ENCODE measurements at regions not wholly inside any gene's neighbourhood (a gene's known extent, or its start where the extent isn't known, plus 50 kb on each side); places are given as distances from the start of the nearest gene placed in this dataset.

DNA sequence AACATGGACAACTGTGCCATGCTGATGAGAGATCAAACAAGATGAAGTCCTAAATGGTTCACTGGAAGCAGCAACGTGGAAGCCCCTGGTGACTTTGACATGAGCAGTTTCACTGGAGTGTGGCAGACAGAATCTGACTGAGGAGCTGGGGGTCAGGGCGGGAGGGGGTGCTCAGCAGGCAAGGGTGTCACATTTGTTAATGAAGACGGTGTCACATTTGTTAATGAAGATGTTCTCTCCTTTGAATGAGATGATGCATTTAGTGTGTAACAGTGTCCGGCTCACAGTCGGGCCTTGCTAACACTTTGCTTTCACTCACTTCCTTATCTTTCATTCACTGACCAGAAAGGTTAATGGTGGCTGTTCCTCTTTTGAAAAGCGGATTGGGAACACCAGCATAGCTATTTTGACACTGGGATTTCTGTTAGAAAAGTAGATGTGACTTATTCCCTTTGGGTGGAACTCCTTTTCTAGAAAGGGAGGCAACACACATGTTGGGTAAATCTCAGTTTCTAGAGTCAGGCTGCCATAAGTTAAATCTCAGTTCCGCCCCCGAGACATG, 693.7 kb downstream of the UQCRFS1 start:
- Mint-ChIP-seq H3K36me3 (ENCODE audit: low read depth) (no peaks in the 10 kb centered on the region), H3K27ac (no peak overlapping the region), H3K4me3 (no peak overlapping the region), H3K27me3 (no peaks in the 10 kb centered on the region), H3K4me1 (ENCODE audit: low read depth) (no peaks in the 10 kb centered on the region), H3K9me3 (no peaks in the 10 kb centered on the region)
- ChIA-PET CTCF (no interaction called here), POLR2A (no interaction called here)
- ATAC-seq (no peak), DNase-seq (no peak)
- TF ChIP-seq, protein P1, sequence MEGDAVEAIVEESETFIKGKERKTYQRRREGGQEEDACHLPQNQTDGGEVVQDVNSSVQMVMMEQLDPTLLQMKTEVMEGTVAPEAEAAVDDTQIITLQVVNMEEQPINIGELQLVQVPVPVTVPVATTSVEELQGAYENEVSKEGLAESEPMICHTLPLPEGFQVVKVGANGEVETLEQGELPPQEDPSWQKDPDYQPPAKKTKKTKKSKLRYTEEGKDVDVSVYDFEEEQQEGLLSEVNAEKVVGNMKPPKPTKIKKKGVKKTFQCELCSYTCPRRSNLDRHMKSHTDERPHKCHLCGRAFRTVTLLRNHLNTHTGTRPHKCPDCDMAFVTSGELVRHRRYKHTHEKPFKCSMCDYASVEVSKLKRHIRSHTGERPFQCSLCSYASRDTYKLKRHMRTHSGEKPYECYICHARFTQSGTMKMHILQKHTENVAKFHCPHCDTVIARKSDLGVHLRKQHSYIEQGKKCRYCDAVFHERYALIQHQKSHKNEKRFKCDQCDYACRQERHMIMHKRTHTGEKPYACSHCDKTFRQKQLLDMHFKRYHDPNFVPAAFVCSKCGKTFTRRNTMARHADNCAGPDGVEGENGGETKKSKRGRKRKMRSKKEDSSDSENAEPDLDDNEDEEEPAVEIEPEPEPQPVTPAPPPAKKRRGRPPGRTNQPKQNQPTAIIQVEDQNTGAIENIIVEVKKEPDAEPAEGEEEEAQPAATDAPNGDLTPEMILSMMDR (IDR thresholded peaks at IDR 0.05) = no peak
- intact Hi-C loops (cut with micrococcal nuclease) = no loop called here

DNA sequence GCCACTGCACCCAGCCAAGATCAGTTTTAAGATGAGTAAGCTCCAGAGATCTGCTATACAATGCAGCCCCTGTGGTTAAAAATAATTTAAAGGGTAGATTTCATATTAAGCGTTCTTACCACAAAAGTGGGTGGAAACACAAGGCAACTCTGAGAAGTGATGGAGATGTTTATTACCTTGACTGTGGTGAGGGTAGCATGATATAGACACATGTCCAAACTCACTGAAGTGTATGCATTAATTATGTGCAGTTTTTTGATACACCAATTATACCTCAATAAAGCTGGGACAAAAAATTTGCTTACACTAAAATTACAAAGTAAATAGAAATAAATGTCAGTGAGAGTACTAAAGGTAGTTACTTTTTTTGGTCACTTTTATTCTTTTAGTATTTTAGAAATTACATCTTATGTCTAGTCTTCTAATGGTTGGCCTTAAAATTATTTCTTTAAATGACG, 696.5 kb downstream of the UQCRFS1 start:
- CTCF ChIA-PET = no interaction called here
- H3K27me3 Mint-ChIP-seq = no peaks in the 10 kb centered on the region
- H3K27ac Mint-ChIP-seq = no peak overlapping the region
- TF ChIP-seq, protein P1 (IDR thresholded peaks at IDR 0.05) = no peak
- H3K9me3 Mint-ChIP-seq = no peaks in the 10 kb centered on the region
- no peaks in the 10 kb centered on the region for H3K36me3 Mint-ChIP-seq (ENCODE audit: low read depth)
- POLR2A ChIA-PET = interaction anchor here (0.8 kb wide), 1 partner anchor 38 kb away, joined by 4 read pairs; no protein-coding TSS in a partner anchor
- DNase-seq = peak; percentile 4
- intact Hi-C loops (cut with micrococcal nuclease) = no loop called here
- peak; percentile 30 for ATAC-seq
- H3K4me3 Mint-ChIP-seq = no peak overlapping the region
- no peaks in the 10 kb centered on the region for H3K4me1 Mint-ChIP-seq (ENCODE audit: low read depth)

GRCh38 chr19:28514166-28514565, 698.8 kb downstream of the UQCRFS1 start:
- CTCF ChIA-PET = interaction anchor here (1.3 kb wide), 1 partner anchor 9 kb away, joined by 3 read pairs; no protein-coding TSS in a partner anchor
- H3K36me3 Mint-ChIP-seq (ENCODE audit: low read depth) = no peaks in the 10 kb centered on the region
- H3K4me3 Mint-ChIP-seq = no peak overlapping the region
- no peaks in the 10 kb centered on the region for H3K4me1 Mint-ChIP-seq (ENCODE audit: low read depth)
- H3K27me3 Mint-ChIP-seq = peaks cover 2% of the 10 kb centered on the region
- no peak overlapping the region for H3K27ac Mint-ChIP-seq
- ATAC-seq (no peak), DNase-seq (no peak)
- TF ChIP-seq, protein P1 (IDR thresholded peaks at IDR 0.05) = no peak
- H3K9me3 Mint-ChIP-seq = no peaks in the 10 kb centered on the region
- intact Hi-C loops (cut with micrococcal nuclease) = no loop called here
- POLR2A ChIA-PET = no interaction called here

- CTCF ChIA-PET = interaction anchor here (0.6 to 1.3 kb wide), 2 partner anchors 13 to 122 kb away, joined by 3 read pairs; no protein-coding TSS in a partner anchor
- DNase-seq = no peak
- no peaks in the 10 kb centered on the region for H3K36me3 Mint-ChIP-seq (ENCODE audit: low read depth)
- H3K27ac Mint-ChIP-seq = no peak overlapping the region
- POLR2A ChIA-PET = no interaction called here
- intact Hi-C loops (cut with micrococcal nuclease) = no loop called here
- TF ChIP-seq, protein P1 (IDR thresholded peaks at IDR 0.05) = no peak
- H3K4me1 Mint-ChIP-seq (ENCODE audit: low read depth) = no peaks in the 10 kb centered on the region
- H3K9me3 Mint-ChIP-seq = no peaks in the 10 kb centered on the region
- no peak overlapping the region for H3K4me3 Mint-ChIP-seq
- H3K27me3 Mint-ChIP-seq = peaks cover 2% of the 10 kb centered on the region
- ATAC-seq = no peak
Measured at GRCh38 chr19:28511655-28512054, 701.3 kb downstream of the UQCRFS1 start.

GRCh38 chr19:28509079-28509895, 703.7 kb downstream of the UQCRFS1 start:
- Mint-ChIP-seq H3K4me1 (ENCODE audit: low read depth) (peaks cover 2% of the 10 kb centered on the region), H3K27me3 (peaks cover 2% of the 10 kb centered on the region), H3K27ac (no peak overlapping the region), H3K4me3 (no peak overlapping the region), H3K36me3 (ENCODE audit: low read depth) (no peaks in the 10 kb centered on the region), H3K9me3 (no peaks in the 10 kb centered on the region)
- intact Hi-C loops (cut with micrococcal nuclease) = no loop called here
- ChIA-PET CTCF (no interaction called here), POLR2A (no interaction called here)
- ATAC-seq (no peak), DNase-seq (no peak)
- TF ChIP-seq, protein P1 (IDR thresholded peaks at IDR 0.05) = no peak

All from activated CD8-positive, alpha-beta T cell treated with anti-CD3 and anti-CD28 coated beads for 36 hours (primary cell).